ENCODE measurements at regions not wholly inside any gene's neighbourhood (a gene's known extent, or its start where the extent isn't known, plus 50 kb on each side); places are given as distances from the start of the nearest gene placed in this dataset.

- TF ChIP-seq CTCF (IDR thresholded peaks at IDR 0.05; ENCODE audit: low read length): no peak
- no peak for TF ChIP-seq EZH2phosphoT487 (IDR thresholded peaks at IDR 0.05; ENCODE audit: low read length)
Observed at GRCh38 chr2:8622199-8622911, 59.5 kb upstream of the ID2 start.
